ENCODE measurements at regions not wholly inside any gene's neighbourhood (a gene's known extent, or its start where the extent isn't known, plus 50 kb on each side); places are given as distances from the start of the nearest gene placed in this dataset.
"Not testable (repeated sequence)": the region's sequence is repeated elsewhere in the genome, so short reads cannot be mapped to it uniquely, and the experiment has no call there.

GRCh38 chr4:3611778-3612177, 79.6 kb upstream of the LRPAP1 start:
- no peak for DNase-seq

DNA sequence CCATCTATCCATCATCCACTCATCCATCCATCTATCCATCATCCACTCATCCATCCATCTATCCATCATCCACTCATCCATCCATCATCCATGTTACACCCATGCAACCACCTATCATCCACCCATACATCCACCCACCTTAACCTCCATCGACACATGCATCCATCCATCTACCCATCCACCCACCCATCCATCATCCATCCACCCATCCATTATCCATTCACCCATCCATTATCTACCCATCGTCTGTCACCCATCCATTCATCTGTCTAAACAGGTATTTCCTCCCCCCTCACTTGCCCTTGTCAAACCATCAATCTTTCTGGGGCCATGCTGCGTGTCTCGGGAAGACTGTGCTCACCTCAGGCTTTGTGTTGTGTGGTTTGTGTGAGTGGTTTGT, 78.6 kb upstream of the LRPAP1 start:
- DNase-seq: not testable (repeated sequence)

DNA sequence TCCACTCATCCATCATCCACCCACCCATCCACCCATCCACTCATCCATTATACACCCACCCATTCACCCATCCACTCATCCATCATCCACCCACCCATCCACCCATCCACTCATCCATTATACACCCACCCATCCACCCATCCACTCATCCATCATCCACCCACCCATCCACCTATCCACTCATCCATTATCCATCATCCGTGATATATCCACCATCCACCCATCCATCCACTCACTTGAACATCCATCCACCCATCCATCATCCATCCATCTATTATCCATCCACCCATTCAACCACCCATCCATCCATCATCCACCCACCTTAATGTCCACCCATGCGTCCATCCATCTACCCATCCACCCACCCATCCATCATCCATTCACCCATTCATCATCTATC, 77.7 kb upstream of the LRPAP1 start:
- not testable (repeated sequence) for DNase-seq

DNA sequence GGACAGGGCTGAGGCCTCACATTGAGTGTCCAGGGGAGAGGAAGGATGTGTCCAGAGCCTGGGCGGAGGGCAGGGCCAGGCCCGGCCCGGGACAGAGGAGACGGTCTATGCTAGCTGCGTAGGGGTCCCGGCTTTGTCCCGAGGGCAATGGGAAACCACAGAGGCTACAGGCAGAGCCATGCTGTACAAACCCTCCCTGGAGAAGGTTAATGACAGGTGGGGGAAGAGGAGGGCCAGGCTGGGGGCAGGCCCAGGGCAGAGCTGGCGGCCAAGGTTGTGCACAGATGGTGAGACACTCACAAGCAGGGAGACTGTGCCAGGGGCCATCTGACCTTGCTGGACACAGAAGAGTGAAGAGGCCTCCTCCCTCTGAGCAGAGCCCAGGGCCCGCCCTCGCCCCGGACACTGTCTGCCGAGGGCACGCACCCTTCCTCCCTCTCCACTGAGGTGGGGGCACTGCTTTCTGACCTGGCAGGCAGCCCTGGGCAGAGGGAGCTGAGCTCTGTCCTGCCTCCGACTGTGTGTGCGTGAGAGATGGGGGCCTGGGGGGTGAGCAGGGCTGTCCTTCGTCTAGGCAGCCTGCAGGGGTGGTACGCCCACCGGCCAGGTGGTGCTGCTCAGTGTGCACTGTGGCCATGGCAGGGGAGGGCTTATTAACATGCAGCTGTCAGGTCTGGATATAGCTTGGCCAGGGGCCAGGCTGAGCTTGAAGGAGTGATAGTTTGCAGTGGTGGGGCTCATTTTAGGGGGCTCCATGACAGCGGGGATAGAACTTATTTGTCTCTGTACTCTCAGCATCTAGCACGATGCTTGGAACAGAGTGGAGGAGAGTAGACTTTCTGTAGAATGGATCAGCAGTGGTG, 75.7 kb upstream of the LRPAP1 start:
- no peak for DNase-seq

GRCh38 chr4:3606850-3607249, 74.6 kb upstream of the LRPAP1 start:
- not testable (repeated sequence) for DNase-seq

DNA sequence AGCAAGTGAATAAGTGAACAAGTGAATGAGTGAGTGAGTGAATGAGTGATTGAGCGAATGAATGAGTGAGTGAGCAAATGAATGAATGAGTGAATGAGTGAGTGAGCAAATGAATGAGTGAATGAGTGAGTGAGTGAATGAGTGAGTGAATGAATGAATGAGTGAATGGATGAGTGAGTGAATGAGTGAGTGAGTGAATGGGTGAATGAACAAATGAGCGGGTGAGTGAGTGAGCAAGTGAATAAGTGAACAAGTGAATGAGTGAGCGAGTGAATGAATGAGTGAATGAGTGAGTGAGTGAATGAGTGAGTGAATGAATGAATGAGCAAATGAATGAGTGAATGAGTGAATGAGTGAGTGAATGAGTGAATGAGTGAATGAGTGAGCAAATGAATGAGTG, 74.0 kb upstream of the LRPAP1 start:
- DNase-seq: not testable (repeated sequence)

- no peak for DNase-seq
These were observed 73.3 kb upstream of the LRPAP1 start for GRCh38 chr4:3605491-3605890.

- not testable (repeated sequence) for DNase-seq
These were observed 70.8 kb upstream of the LRPAP1 start for GRCh38 chr4:3602886-3603645.

GRCh38 chr4:3601992-3602391, 69.8 kb upstream of the LRPAP1 start:
- no peak for DNase-seq

DNA sequence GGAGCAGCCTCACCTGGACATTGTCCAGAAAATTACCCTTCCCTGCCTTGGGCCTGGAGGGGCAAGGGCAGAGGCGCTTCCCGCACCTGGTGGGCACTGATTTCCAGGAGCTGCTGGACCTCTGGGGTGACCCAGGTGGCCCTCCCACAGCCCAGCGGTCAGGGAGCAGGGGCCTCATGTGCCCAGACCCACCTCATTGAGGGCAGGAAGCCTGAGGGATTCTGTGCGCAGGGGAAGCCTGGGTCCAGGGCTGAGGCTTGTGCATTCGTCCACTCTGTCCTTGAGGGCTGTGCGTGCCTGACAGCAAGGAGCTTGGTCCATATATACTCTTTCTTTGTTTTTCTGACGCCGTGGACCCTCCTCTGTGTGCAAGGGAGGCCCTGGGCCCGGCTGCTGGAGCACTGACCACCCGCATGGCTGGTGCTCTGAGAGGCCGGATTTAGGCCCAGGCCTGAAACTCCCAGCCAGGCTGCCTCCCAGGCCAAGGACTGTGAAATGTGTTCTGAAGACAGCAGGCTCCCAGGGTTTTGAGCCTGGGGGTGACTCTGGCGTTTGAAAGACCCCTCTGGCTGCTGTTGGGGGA, 69.0 kb upstream of the LRPAP1 start:
- DNase-seq: not testable (repeated sequence)

GRCh38 chr4:3599951-3600350, 67.7 kb upstream of the LRPAP1 start:
- DNase-seq: no peak

- no peak for DNase-seq
These were observed 66.5 kb upstream of the LRPAP1 start for GRCh38 chr4:3598695-3599227.

DNA sequence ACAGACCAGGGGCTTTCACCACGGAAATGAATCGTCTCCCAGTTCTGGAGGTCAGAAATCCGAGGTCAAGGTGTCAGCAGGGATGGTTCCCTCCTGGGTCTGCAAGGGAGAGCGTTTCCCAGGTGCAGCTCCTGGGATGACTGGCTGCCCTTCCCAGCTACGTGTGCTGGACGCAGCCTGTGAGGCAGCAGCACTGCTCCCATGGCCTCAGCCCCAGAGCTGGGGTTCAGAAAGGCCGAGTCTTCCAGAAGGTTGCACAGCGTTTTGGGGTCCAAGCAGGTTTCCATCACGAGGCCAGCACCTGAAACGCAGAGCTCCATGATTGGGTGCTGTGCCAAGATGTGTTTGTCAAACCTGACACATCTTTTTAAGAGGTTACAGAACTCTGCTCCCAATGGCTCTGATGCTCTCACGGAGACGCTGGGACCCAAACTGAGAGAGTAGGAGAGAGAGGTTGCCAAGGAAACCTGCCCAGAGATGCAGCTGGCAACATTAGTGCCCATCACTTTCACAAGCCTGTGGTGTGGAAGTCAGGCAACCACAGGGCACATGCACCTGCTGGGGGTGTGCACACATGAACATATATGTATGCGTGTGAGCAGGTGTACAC, 65.8 kb upstream of the LRPAP1 start:
- not testable (repeated sequence) for DNase-seq

DNA sequence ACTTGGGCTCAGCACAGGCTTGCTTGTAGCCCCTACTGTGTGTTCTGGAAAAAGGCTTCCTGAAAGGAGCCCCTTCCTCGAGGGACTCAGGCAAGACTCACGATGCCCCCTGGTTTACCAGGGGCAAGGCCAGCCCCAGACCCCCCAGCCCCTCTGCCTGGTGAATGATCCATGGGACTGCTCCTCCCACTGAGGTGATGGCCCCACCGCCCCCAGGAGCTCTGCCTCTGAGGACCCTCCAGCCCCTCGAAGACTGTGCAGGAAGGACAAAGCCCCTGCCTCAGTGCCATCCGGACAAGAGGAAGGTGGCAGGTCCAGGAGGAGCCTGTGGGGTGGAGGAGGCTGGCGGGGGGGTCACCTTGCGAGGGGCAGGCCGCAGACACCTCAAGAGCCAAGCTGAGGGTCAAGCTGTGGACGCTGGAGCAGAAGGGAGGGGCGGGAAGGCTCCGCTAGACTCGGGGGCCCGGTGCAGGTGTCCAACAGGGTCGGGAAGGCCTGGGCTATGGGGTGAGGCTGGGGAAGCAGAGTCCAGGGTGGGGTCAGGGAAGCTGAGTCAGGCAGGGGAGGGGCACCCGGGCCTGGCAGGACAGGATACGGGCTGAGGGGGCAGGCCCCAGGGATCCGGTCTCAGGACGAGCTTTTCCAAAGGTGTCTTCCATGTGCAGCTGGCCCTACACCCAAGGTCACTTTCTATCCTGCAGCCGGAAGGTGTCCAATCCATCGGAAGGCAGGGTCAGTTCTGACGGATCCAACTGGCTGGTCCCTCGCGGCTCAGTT, 64.9 kb upstream of the LRPAP1 start:
- not testable (repeated sequence) for DNase-seq

DNA sequence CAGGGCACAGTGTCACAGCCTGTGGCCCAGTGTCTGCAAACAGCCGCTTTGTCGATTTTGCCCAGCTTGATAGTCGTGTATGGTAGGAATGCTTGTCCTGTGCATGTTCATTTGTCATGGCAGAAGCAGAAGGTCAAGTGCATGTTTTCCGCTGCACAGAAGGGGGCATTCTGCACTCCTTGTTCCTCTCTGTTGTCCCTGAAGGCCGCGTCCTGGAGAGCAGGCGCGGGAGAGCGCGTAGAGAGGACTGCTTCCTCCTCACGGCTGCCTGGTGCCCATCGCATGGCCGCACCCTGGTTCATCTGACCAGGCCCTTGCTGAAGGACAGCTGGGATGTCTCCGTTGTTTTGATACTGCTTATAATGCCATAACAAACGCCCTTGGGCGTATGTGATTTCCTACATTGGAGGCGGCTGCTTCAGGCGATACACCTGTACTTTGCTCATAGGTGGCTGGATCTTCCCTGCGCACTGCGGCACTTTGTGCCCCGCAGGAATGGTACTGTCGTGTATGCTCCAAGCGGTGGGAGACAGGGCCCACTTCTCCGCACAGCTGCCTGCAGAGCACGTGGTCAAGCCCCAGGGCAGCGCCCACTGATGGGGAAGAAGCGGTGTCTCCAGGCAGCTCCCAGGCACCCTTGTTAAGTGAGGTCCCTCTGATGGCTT, 63.5 kb upstream of the LRPAP1 start:
- DNase-seq: not testable (repeated sequence)

DNA sequence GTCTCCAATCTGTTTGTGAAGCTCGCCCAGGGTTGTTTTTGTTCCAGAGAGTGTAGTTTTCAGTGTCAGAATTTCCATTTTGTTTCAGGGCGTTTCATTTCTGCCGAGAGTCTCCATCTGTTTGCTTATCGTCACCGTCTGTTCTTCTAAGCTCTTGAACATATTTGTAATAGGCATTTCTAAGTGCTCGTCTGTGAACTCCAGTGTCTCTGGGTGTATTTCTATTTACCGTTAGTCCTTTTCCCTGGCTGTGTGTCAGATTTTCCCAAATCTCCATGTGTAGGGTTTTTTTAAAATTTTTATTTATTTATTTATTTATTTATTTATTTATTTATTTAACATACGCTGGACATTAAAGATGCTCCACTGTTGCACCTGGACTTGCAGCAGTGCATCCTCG, 62.5 kb upstream of the LRPAP1 start:
- not testable (repeated sequence) for DNase-seq

- not testable (repeated sequence) for DNase-seq
These were observed 58.0 kb upstream of the LRPAP1 start for GRCh38 chr4:3589946-3590924.

GRCh38 chr4:3589379-3589778, 57.2 kb upstream of the LRPAP1 start:
- not testable (repeated sequence) for DNase-seq

DNA sequence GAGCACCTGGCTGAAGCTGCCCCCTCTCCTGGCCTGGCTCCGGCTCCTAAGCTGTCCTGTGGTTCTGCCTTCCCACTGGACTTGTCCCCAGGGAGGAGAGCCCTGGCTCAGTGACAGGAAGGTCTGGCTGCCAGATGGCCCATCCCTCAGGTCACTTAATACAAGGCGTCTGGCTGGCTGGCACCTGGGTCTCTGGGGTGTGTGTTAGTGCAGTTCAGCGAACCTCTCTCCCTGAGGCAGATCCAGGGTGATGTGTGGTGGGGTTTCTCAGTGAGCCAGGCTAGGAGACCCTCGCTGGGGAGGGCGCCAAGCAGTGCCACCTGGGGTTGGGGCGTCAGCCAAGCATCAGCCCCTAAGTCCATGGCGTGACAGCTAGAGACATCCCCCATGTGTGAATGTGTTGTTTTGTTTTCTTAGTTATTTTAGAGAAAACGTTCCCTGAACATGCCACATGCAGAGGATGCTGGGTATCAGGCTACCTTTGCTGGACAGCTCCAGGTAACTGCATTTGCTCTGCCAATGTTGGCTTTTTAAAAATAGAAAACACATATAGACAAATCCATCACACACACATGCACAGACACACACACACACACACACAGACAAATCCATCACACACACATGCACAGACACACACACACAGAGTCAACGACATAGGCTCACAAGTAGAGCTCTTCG, 56.4 kb upstream of the LRPAP1 start:
- not testable (repeated sequence) for DNase-seq

DNA sequence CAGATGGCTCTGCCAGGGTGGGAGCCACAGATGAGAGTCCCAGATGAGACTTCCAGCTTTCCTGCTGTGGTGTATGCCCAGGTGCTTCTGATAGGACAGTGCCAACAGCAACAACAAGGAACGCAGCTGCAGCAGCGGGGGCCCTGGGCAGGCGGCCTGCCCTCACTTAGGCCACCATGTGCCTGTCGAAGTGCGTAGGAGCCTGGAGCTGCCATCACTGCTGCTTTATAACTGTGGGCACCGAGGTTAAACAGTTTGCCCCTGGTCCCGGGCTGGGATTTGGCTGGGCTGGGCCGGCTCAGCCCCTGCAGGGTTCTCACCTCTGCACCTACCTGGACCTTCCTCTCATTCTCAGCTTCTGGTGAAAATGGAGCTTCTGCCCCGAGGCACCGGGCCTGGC, 54.4 kb upstream of the LRPAP1 start:
- not testable (repeated sequence) for DNase-seq

Data from inflammatory macrophage treated with lipopolysaccharide for 4 hours (primary cell).